ENCODE measurements at regions not wholly inside any gene's neighbourhood (a gene's known extent, or its start where the extent isn't known, plus 50 kb on each side); places are given as distances from the start of the nearest gene placed in this dataset.

- no peak for TF ChIP-seq POLR2A (IDR thresholded peaks at IDR 0.05)
- TF ChIP-seq CTCF (IDR thresholded peaks at IDR 0.05) = no peak
- no peak for TF ChIP-seq POLR2AphosphoS5 (IDR thresholded peaks at IDR 0.05)
These were observed 99.8 kb upstream of the TMTC1 start for GRCh38 chr12:29883525-29883924.

All from suprapubic skin (tissue), 4 donors.